Stimulated activated CD4-positive, alpha-beta T cell treated with anti-CD3 and anti-CD28 coated beads, Interleukin-4, amount 100 ng/mL, for 4 hours (primary cell): ENCODE measurements at regions not wholly inside any gene's neighbourhood (a gene's known extent, or its start where the extent isn't known, plus 50 kb on each side); places are given as distances from the start of the nearest gene placed in this dataset.
"Not testable (repeated sequence)": the region's sequence is repeated elsewhere in the genome, so short reads cannot be mapped to it uniquely, and the experiment has no call there.

ENCODE experiments used
- DNase-seq, 2 experiments: peaks; one replicate each; pipeline ENCODE4 v3.0.0-alpha.2; 2020

DNA sequence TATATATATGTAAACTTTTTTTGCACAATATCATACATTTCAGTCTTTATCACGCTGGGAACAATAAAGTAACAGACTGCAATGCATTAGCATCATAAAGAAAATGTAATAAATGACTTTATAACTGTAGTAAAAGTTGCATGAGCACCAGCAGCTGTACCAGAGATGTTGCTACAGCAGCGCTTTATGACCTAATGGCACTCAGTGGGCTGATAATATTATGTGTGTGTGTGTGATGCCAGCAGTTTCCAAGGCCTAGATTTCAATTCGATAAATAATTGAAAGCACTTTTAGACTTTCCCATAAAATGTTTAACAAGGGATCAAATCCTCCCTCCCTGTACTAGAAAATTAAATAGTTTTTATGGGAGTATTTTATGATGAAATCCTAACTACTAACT lies 367.6 kb upstream of the AGA start:
- DNase-seq = no peak

- no peak for DNase-seq
Measured at GRCh38 chr4:177810220-177810619, 368.0 kb upstream of the AGA start.

DNA sequence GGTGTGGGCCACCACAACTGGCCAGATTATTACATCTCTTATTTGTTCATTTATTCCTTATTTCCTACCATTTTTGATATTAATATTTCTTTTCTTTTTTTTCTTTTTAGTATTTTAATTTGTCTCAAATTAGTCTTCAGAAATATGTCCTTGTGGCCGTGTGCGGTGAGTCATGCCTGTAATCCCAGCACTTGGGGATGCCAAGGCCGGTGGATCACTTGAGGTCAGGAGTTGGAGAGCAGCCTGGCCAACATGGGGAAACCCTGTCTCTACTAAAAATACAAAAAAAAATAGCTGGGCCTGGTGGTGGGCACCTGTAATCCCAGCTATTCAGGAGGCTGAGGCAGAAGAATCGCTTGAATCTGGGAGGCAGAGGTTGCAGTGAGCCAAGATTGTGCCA lies 376.2 kb upstream of the AGA start:
- not testable (repeated sequence) for DNase-seq

DNA sequence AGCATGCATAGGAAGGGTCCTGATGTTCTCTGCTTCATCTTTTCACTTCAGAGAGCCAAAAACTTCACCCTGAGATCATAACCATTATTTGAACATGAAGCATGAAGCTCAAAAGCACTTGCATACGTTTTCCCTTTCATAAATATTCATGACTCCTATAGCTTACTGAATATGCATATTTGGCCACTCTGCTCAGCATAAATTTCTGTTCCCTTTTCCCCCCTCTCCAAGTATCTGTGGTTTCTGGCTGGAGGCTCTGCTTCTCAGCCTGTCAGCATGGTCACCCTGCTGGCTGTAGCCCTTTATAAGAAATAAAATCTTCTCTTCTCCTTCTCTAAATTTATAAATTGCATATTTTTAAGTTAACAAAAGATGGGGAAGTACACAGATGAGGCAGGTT lies 384.7 kb upstream of the AGA start:
- DNase-seq = no peak

DNA sequence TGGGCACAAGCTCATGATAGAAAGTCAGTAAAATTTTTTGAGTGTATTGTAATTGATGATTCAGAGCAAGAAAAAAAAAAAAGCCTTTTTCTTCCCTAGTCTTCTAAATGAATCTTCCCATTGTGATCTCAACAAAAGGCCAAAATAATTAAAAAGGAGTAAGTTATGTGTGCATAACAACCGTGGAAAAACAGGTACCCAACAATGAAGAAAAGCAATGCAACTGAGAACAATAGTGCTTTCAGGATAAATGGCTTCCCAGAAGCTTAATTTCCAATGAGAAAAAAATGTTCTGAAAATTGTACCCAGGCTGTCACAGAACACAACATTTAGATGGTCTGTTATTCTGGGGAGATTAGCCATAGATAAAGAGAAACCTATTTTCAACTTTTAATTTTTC lies 399.0 kb upstream of the AGA start:
- DNase-seq = no peak

- DNase-seq = no peak
Measured at GRCh38 chr4:177853229-177853628, 411.0 kb upstream of the AGA start.

GRCh38 chr4:177855507-177856197 lies 413.4 kb upstream of the AGA start:
- no peak for DNase-seq

DNA sequence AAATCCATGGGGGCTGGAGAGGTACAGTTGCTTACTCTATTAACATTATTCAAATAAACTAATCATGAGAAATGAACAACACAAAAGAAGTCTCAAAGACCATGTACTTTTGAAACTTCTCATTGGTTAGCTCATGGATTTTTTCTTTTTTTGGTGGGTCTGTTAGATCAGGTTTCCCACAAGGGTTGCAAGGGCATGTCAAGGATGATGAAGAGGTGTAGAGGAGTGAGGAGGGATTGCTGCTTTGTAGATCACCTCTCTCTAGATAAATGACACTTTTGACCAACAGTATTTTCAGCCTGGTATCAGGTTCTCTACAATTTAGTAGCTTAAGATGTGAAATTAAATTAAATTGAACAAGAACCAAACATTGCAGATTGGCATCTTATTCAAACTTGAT lies 417.9 kb upstream of the AGA start:
- no peak for DNase-seq

DNA sequence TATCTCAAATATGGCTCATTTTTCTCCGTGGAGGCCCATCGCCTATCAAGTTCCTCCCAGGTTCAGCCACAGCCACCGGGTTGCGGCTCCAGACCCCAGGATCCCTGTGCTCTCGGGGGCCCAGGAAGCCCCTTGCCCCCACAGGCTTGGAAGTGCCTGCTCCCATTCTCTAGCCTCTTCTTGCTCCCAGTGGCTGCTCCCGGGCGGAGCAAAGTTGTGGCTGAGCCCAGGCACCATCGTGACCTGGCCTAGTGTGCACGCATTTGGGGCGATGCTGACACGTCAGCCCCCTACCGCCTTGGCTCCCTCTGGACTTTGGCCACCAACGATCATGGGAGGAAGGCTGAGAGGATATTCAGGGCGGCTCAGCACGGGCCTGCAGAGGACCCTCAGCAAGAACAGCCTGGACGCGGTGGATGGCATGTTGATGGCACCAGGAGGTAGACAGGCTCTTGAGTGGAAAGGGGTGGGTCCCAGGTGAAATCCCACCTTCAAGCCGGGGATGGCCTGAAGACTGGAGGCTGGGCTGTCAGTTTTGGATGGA lies 419.4 kb upstream of the AGA start:
- no peak for DNase-seq

- DNase-seq = no peak
Measured at GRCh38 chr4:177862541-177863176, 420.4 kb upstream of the AGA start.

DNA sequence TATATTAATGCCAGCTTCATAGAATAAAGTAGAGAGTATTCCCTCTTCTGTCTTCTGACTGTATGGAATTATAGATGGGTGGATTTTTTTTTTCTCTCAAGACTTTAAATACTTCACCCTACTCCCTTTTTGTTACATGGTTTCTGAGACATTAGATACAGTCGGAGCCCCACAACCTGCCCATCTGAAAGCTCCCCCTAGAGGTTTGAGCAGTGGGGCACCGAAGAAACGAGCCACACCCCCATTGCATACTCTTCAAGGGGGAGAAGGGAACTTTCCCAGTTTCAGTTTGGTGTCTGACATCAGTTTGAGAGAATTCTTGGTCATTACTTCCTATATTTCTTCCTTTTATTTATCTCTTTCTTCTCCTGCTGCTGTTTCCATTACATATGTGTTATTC lies 437.6 kb upstream of the AGA start:
- DNase-seq = no peak

GRCh38 chr4:177895136-177895535 lies 452.9 kb upstream of the AGA start:
- no peak for DNase-seq

DNA sequence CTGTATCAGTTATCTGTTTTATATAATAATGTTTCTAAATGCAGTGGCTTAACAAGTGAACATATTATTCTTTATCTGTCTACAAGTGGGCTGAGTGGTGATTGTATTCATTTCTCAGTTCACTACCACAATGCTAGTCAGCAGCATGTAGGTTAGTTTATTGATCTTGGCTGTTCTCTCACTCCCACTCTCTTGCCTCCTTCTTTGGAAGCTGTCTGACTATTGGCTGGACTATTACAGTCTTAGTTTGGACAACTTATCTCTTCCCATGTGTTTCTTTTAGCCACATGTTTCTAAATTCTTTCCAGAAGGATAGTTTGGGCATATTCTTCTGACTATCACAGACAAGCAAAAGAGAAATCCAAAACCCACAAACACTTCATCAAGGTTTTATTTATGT lies 459.5 kb upstream of the AGA start:
- no peak for DNase-seq

DNA sequence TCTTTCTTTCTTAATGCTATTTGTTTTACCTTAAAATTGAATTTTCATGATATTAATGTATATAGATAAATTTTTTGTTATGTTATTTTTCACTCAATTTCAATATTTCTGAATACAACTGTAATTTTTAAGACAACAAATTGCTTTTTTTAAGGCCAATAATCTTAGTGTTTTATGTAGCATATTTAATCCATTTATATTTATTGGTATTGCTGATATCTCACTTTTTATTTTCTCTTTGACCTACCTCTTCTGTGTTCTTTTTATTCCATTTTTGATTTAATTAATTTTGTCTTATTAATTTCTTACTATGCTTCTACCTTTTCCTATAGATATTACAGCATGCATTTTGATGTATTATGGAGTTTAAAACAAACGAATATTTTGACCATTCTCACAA lies 460.1 kb upstream of the AGA start:
- no peak for DNase-seq

DNA sequence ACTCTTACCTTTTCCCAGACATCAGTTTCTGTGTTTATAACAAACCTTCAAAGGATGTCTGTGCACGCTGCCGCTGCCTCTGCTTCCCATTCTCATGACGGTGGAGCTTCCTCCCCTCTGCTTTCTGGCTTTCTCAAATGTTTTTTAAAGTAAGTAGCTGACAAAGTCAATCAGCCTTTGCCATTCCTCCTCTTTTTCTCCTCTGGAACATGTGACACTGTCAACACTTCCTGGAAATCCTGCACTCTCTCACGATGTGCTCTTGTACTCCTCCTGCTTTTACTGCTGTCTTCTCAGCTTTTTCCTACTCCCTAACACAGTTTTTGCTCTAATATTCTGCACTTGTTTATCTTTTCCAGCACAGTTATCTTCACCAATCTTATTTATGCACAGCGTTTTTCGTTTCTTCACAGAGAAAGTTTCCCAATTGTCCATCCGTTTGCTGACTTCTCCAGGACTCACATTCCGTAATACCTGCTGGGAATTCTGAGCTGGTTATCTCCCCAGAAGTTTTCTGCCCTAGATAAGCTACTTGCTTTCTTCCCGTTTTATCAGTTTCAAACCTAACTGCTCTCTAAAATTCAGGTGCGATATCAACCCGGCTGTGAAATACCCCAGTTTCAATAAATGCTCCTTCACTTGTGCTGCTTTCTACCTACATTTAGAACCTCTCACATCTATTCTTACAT lies 465.6 kb upstream of the AGA start:
- DNase-seq = no peak

DNA sequence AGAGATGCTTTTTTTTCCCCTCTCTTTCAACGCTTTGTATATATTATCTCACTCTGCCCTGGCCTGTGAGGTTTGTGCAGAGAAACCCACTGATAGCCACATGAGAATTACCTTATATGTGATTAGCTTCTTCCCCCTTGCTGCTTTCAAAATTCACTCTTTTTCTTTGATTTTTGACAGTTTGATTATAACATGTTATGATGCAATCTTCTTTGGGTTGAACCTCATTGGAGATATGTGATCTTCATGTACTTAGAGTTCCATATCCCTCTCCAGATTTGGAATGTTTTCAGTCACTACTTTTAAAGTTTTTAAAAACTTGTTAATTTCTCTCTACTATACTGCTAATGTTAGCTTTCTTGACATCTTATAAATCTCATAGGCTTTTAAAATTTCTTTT lies 479.5 kb upstream of the AGA start:
- DNase-seq = no peak

DNA sequence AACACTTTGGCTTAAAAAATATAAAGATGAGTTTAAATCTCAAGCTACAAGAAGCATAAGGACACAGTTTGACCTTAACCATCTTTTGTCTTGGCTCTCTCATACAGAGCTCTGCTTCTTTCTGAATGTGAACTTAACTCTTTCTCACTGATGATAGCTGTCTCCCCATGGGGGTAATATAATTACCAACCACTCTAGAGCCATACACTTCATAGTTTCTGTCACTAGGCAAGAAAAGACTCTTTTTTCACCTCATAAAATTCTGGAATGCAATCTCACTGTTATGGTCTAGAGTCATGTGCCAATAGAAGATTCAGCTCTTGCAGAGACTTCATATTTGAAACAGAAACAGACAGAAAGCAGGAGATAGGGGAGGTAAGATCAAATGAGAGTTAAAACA lies 481.7 kb upstream of the AGA start:
- no peak for DNase-seq

- no peak for DNase-seq
Measured at GRCh38 chr4:177937041-177937440, 494.8 kb upstream of the AGA start.

DNA sequence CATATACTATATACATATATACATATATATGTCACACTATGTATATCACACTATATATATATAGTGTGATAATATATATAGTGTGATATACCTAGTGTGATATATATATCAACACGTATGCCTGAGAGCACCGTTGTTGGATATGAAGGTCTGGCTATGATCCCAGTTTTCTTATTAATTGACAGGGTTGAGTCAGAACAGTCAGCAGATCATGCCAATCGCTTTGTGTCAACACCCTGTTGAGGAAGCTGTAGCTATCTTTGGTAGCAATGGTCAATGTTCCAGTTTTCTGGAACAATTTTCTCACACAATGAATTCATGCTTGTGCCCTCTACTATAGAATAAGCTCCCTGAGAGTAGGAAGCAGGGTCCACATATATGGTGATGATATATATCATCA lies 496.0 kb upstream of the AGA start:
- no peak for DNase-seq

GRCh38 chr4:177945268-177945667 lies 503.0 kb upstream of the AGA start:
- no peak for DNase-seq

- DNase-seq = no peak
Measured at GRCh38 chr4:177947607-177948006, 505.4 kb upstream of the AGA start.

DNA sequence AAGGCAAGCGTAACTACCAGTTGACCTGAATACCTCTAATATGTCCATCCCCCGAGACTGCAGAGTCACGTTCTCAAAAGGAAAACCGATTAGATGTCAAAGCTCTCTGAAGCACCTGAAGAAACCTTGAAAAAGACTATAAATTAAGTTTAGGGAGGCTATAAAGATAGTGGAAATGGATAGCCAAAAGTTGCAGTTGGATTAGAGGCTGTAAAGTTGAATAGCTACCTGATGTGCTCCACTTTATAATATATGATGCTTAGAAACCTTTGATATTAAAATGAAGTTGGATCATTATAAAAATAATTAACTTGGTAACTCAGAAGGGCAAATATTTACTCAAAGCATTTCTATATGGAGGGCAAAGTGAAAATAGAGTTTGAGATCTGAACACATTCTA lies 506.6 kb upstream of the AGA start:
- no peak for DNase-seq

DNA sequence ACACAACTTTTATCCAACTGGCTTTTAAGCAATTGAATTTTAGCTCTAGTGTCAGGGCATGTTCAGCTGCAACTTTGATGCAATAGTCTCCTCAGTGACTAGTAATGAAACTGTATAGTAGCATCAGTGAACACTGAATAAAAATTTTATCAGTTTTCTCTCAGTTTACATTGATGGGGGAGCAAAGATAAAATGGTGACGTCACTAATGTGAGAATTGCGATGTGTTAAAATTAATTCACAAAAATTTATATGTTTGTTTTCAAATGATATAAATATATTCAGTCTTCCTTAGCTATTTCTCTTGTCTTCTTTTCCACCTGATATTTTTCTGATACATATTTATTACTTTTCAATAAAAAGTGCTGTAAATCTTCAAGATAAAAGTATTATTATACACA lies 508.8 kb upstream of the AGA start:
- DNase-seq = no peak

GRCh38 chr4:177952723-177953122 lies 510.5 kb upstream of the AGA start:
- no peak for DNase-seq
